ENCODE measurements at regions not wholly inside any gene's neighbourhood (a gene's known extent, or its start where the extent isn't known, plus 50 kb on each side); places are given as distances from the start of the nearest gene placed in this dataset.
"Not testable (repeated sequence)": the region's sequence is repeated elsewhere in the genome, so short reads cannot be mapped to it uniquely, and the experiment has no call there.

GRCh38 chr2:87647737-87648498 is 100.0 kb upstream of the PLGLB2 start:
- TF ChIP-seq CTCF (conservative IDR thresholded peaks at IDR 0.05); ZFX (IDR thresholded peaks at IDR 0.05): not testable (repeated sequence)
